ENCODE measurements at regions not wholly inside any gene's neighbourhood (a gene's known extent, or its start where the extent isn't known, plus 50 kb on each side); places are given as distances from the start of the nearest gene placed in this dataset.

GRCh38 chr13:65971541-65971940, 1258.6 kb downstream of the PCDH9 start:
- H3K79me2 ChIP-seq (ENCODE audit: control insufficient read depth, insufficient read depth, low read length): no peaks in the 10 kb centered on the region
- no peak for FAIRE-seq
- TF ChIP-seq MYC (IDR thresholded peaks at IDR 0.05; ENCODE audit: low read depth, low read length) (no peak), CTCF (IDR thresholded peaks at IDR 0.05; ENCODE audit: extremely low read depth in 1 of 2, insufficient read depth in 1 of 2, low read depth in 1 of 2, low read length in 2 of 2) (no peak), POLR2AphosphoS5 (IDR thresholded peaks at IDR 0.05; ENCODE audit: insufficient read depth, low read depth, low read length) (no peak), FOS (IDR thresholded peaks at IDR 0.05; ENCODE audit: borderline replicate concordance, insufficient read depth, low read length) (no peak), MAX (IDR thresholded peaks at IDR 0.05; ENCODE audit: insufficient read depth, insufficient read length) (no peak), EZH2 (IDR thresholded peaks at IDR 0.05; ENCODE audit: borderline replicate concordance, low read depth, low read length, severe bottlenecking) (no peak), POLR2A (IDR thresholded peaks at IDR 0.05; ENCODE audit: low read depth, low read length) (no peak), GATA2 (IDR thresholded peaks at IDR 0.05; ENCODE audit: insufficient read depth, insufficient read length, low read depth, low read length) (no peak), JUN (IDR thresholded peaks at IDR 0.05; ENCODE audit: borderline replicate concordance, insufficient read depth, insufficient read length, low read depth) (no peak)
- H3K4me3 ChIP-seq (replicated peaks in 1 of 3; ENCODE audit: insufficient read depth in 1 of 3, low read depth in 1 of 3, low read length in 3 of 3): no peak overlapping the region
- H3K9me3 ChIP-seq (replicated peaks; ENCODE audit: control insufficient read depth, insufficient read depth, low read length): no peaks in the 10 kb centered on the region
- DNase-seq (ENCODE audit: low read depth, low spot score): no peak
- ChIA-PET POLR2A (no interaction called here), CTCF (interaction anchor here (0.9 kb wide), 1 partner anchor 14 kb away, joined by 3 read pairs; no protein-coding TSS in a partner anchor)
- no peak overlapping the region for H3K4me2 ChIP-seq (ENCODE audit: insufficient read depth, low read length)
- no peak overlapping the region for H3K9ac ChIP-seq (replicated peaks; ENCODE audit: extremely low read depth, insufficient read depth, low read length)
- no peaks in the 10 kb centered on the region for H3K9me1 ChIP-seq (replicated peaks; ENCODE audit: control insufficient read depth, extremely low read depth, insufficient read depth, low read length)
- H4K20me1 ChIP-seq (replicated peaks; ENCODE audit: control insufficient read depth, extremely low read depth, insufficient read depth, low read length): no peaks in the 10 kb centered on the region
- intact Hi-C loops (cut with micrococcal nuclease) (no loop called here), dilution Hi-C loops (cut with MboI; ENCODE audit: extremely low pct_ligation_motif_present, low sequenced_read_pairs) (no loop called here)
- H3K4me1 ChIP-seq (ENCODE audit: control insufficient read depth, extremely low read depth, insufficient read depth, low read length): no peaks in the 10 kb centered on the region
- H3K36me3 ChIP-seq (ENCODE audit: control insufficient read depth in 2 of 2, extremely low read depth in 1 of 2, insufficient read depth in 2 of 2, low read length in 2 of 2): no peaks in the 10 kb centered on the region
- no TSS peak for BruUV-seq (replicated peaks)
- H3K27ac ChIP-seq (ENCODE audit: insufficient read depth, low read depth, low read length): no peak overlapping the region
- peak overlapping the region; percentile 38 for H2AFZ ChIP-seq (ENCODE audit: low read depth, low read length)
- no peaks in the 10 kb centered on the region for H3K27me3 ChIP-seq (ENCODE audit: control insufficient read depth in 2 of 2, insufficient read depth in 2 of 2, low read length in 2 of 2)

Data from endothelial cell of umbilical vein (primary cell).